H1 (cell line): ENCODE measurements at regions not wholly inside any gene's neighbourhood (a gene's known extent, or its start where the extent isn't known, plus 50 kb on each side); places are given as distances from the start of the nearest gene placed in this dataset.

Experiments used
- HDAC6 ChIP-seq: IDR thresholded peaks from one replicate; pipeline ENCODE4 v1.7.1; 2012; ENCODE audit warnings: low read depth, mild to moderate bottlenecking, inconsistent platforms, low read length, moderate library complexity
- RBBP5 ChIP-seq: IDR thresholded peaks from 2 replicates; pipeline ENCODE4 v1.7.1; 2012; ENCODE audit warnings: low read depth, mild to moderate bottlenecking, inconsistent platforms, low read length, moderate library complexity, borderline replicate concordance
- SP4 ChIP-seq: IDR thresholded peaks from 2 replicates; pipeline ENCODE4 v1.6.1; 2012; ENCODE audit warnings: low read length, inconsistent platforms

DNA sequence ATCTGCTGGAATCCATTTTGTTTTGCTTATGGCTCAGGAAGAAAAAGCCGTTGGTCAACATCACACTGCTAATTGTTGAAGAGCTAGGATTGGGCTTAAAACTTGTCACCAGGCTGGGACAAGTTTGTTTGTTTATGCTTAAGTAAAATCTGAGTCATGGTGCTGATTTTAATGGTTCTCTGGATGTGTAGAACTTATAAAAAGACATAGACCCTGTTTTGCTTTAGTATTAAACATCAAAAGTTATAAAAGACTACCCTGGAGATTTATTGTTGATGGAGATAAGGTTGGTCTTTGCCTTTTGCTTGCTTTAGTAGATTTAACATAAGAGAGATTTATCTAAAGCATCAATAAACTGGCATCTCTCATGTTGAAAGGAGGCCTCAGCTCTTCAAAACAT, 348.2 kb upstream of the GOLIM4 start (continued):
- no peak for TF ChIP-seq RBBP5
- no peak for TF ChIP-seq SP4
- no peak for TF ChIP-seq HDAC6
